T-helper 1 cell (primary cell): ENCODE measurements at regions not wholly inside any gene's neighbourhood (a gene's known extent, or its start where the extent isn't known, plus 50 kb on each side); places are given as distances from the start of the nearest gene placed in this dataset.
"Not testable (repeated sequence)": the region's sequence is repeated elsewhere in the genome, so short reads cannot be mapped to it uniquely, and the experiment has no call there.

Experiments used
- DNase-seq, 5 donors: peaks; one replicate each; pipeline ENCODE4 v3.0.0-alpha.2; 2012 to 2020

- no peak for DNase-seq
These were observed 282.5 kb downstream of the MEX3B start for GRCh38 chr15:81763304-81763703.

GRCh38 chr15:81760686-81761085, 285.1 kb downstream of the MEX3B start:
- no peak for DNase-seq

- DNase-seq, result no peak
These were observed 287.0 kb downstream of the MEX3B start for GRCh38 chr15:81758818-81759284.

GRCh38 chr15:81755626-81756025, 290.2 kb downstream of the MEX3B start:
- DNase-seq, result no peak

- DNase-seq, result no peak
These were observed 291.7 kb downstream of the MEX3B start for GRCh38 chr15:81754078-81754477.

- DNase-seq, result no peak
These were observed 292.8 kb downstream of the MEX3B start for GRCh38 chr15:81752974-81753373.

- no peak for DNase-seq
These were observed 293.3 kb downstream of the MEX3B start for GRCh38 chr15:81752546-81752942.

GRCh38 chr15:81751816-81752545, 293.8 kb downstream of the MEX3B start:
- no peak for DNase-seq

GRCh38 chr15:81751256-81751655, 294.6 kb downstream of the MEX3B start:
- DNase-seq, result no peak

- no peak for DNase-seq
These were observed 296.0 kb downstream of the MEX3B start for GRCh38 chr15:81749716-81750375.

- no peak for DNase-seq
These were observed 298.3 kb downstream of the MEX3B start for GRCh38 chr15:81747482-81747881.

GRCh38 chr15:81747026-81747425, 298.8 kb downstream of the MEX3B start:
- DNase-seq, result no peak

GRCh38 chr15:81744364-81744763, 301.5 kb downstream of the MEX3B start:
- no peak for DNase-seq

GRCh38 chr15:81740416-81740815, 305.4 kb downstream of the MEX3B start:
- no peak for DNase-seq

- DNase-seq, result no peak
These were observed 316.5 kb downstream of the MEX3B start for GRCh38 chr15:81729340-81729739.

GRCh38 chr15:81728726-81729125, 317.1 kb downstream of the MEX3B start:
- no peak for DNase-seq

- no peak for DNase-seq
These were observed 320.2 kb downstream of the MEX3B start for GRCh38 chr15:81725590-81725989.

- no peak for DNase-seq
These were observed 321.3 kb downstream of the MEX3B start for GRCh38 chr15:81724536-81724935.

GRCh38 chr15:81723701-81724100, 322.1 kb downstream of the MEX3B start:
- no peak for DNase-seq

GRCh38 chr15:81723113-81723651, 322.6 kb downstream of the MEX3B start:
- DNase-seq, result no peak

- DNase-seq, result not testable (repeated sequence)
These were observed 329.4 kb downstream of the MEX3B start for GRCh38 chr15:81716468-81716867.

GRCh38 chr15:81710328-81710727, 335.5 kb downstream of the MEX3B start:
- DNase-seq, result no peak

GRCh38 chr15:81706816-81707346, 332.9 kb upstream of the TMC3 start:
- not testable (repeated sequence) for DNase-seq

- DNase-seq, result not testable (repeated sequence)
These were observed 331.7 kb upstream of the TMC3 start for GRCh38 chr15:81705727-81706126.
